ENCODE measurements at regions not wholly inside any gene's neighbourhood (a gene's known extent, or its start where the extent isn't known, plus 50 kb on each side); places are given as distances from the start of the nearest gene placed in this dataset.

- peak; percentile 9 for DNase-seq
Observed at GRCh38 chr3:42012935-42013690, 51.2 kb upstream of the ULK4 start.

GRCh38 chr3:42012383-42012934 lies 50.6 kb upstream of the ULK4 start:
- DNase-seq = no peak

Measured in NCI-H510A (cell line).